AG08396 (cell line): ENCODE measurements at regions not wholly inside any gene's neighbourhood (a gene's known extent, or its start where the extent isn't known, plus 50 kb on each side); places are given as distances from the start of the nearest gene placed in this dataset.
"Not testable (repeated sequence)": the region's sequence is repeated elsewhere in the genome, so short reads cannot be mapped to it uniquely, and the experiment has no call there.

Source experiments
- DNase-seq: peaks from one replicate; pipeline ENCODE4 v3.0.0; 2012; ENCODE audit warnings: low spot score, mixed read lengths

DNA sequence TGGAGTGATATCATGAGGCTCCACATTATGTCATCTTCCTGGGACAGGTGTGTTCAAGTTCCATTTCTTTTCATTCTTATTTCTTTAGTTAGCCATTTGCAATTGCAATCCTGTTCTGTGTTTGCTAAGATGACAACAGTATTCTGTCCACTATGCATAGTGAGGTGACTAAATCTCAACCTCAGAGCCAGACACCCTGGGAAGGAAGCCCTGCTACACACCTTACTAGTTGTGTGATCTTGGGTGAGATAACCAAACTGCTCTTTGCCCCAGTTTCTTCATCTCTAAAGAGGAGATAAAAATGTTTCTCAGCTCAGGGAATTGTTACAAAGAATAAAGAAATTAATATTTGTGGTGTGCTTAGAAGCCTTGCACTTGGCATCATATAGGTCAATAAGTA lies 215.1 kb upstream of the RPS23 start:
- no peak for DNase-seq

DNA sequence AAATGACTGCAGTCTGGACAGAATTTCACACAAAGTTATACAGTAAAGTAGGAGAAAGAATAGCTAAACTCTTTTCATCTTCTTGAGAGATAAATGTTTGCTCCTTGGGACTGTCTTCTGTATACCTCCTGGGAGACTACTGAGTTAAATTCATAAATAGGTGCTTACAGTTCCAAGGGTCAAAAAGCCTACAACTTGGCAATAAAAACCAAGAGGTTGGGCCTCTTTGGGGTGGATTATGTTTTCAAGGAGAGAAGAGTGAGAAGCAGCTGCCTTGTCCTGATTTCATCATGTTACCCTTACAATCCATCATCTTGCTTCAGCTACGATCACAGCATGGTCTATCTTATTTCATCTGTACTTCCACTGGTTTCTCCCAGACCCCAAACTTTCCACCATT lies 213.2 kb upstream of the RPS23 start:
- DNase-seq, result no peak

DNA sequence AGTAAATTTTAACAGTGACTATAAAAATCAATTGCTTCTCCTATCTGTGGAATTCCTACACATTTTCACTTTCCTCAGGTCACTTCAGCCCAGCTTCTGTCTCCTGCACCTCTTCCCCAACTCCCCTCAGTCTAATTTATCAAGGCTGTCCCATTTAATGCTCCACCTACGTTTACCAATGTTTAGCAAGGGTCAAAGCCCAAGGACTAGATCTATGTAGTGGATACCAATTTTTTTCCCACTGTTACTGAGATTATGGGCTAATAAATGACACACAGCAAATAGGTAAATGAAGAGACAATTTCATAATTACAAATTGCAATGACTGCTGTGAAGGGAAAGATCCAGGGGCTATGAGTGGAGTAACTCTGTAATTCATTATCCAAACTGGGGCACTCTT lies 211.5 kb upstream of the RPS23 start:
- no peak for DNase-seq

DNA sequence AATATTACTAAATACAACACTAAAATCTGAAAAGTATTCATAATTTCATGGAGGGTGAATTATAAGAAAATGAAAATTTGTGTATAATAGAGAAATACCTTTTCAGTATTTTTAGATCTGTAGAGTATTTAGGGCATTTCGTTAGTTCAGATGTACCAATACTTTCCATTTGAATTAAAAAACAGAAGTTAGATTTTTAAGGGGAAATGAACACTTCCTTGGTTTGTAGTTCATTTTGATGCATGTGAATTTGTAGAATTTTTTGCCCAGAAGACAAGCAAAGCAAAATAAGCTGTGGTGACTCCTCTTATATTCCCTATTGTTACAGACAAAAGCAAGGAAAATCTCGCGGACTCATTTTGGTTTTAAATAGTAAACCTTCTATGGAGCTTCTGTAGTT lies 209.0 kb upstream of the RPS23 start:
- DNase-seq, result no peak

DNA sequence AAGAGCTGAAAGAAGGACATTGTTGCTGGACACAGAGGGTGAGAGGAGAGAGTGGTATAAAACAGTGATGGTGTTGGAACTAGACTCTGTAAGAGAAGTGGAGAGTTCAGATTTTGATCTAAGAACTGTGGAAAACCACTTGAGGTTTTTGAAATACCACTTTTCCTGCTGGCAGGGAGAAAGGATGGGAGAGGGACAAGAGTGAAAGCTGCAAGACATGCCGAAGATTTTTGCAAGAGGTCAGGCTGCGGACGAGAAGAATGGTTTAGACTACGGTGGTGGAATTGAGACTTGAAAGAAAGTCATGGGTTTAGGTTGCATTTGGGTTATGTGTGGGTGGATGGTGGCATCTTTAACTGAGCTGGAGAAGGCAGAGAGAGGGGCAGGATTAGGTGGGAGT lies 202.2 kb upstream of the RPS23 start:
- no peak for DNase-seq

DNA sequence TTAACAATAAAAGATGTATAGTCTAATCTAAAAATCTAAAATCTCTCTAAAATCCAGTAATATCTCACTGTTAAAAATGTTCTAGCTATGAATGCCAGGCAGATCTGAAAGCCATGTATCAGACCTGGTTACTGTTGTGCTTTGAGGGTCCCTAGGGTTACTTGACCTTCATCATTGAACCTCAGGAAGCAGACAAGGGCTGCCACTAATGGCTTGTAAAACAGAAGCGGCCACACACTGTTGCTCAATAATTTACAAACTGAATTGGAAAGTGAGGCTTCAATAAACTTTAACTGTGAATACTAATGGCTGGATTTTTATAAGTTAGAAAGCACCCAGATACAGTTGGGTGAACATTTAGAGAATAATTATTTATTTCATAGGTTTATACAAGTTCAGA lies 198.0 kb upstream of the RPS23 start:
- DNase-seq, result no peak

DNA sequence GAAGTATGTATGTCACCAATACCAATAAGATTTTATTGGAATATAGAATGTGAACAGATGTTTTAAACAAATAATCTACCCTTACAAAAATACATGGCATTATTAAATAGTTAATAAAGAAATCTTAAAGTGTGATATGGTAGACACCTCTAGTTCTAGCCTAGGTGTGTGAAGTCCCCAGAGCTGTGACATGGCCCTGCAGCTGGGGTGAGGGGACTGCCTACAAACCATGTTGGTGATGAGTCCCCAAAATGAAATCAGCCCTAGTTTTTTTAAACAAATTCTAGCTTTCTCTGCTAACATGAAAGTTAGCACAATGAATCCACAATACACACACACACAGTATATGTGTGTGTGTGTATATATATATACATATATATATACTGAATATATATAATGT lies 195.1 kb upstream of the RPS23 start:
- no peak for DNase-seq

DNA sequence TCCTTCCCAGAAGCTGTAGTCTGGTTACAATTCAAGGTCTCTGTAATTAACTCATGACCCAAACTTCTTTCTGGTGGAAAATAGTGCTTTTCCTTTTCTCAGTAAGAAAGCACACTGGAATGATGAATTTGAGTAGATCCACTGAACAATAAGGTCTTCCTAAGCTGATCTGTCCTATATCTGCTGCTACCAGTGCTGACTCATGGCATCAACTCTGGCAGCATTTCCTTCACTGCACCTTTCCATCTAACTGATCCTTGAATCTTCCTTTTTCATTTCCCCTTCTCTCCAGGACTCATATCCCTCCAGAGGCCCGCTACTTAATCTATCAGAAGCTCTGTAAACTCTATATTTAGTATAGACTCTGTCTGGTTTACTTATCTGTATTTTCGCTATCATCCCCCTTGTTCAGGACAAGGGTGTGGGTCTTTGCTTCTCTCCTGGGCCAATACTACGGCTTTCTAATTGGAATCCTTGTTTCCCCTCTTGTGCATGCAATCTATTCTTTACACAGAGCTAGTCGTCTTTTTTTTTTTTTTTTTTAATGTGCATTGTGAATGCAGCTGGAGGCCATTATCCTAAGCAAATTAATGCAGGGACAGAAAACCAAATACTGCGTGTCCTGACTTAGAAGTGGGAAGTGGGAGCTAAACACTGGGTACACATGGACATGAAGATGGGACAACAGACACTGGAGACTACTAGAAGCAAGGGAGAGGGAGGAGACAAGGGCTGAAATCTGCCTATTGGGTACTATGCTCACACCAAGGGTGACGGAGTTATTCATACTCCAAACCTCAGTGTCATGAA lies 192.2 kb upstream of the RPS23 start:
- DNase-seq, result no peak

DNA sequence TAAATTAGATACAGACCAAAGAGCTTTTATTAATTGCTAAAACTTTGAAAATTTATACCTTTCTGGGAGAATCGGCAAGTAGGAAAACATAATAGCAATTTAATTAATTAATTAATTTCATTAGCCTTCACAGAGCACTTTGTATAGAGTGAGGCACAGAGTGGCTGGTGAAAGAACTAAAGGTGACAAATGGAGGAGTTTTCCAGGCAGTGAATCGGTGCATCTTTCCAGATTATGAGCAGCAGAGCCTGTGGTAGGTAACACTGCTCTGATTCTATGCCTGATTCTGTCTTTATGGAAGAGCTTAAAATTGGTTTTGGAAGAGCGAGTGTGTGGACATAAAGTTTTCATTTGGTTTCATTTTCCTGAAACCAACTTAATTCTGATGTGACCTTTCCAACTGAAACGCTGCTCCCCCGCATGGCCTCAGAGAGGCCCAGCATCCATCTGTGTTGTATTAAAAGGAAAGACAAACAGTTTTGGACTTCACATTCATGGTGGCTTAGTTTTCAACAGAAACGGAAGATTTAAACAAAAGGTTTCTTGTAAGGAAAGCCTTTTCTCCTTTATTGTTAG lies 188.9 kb upstream of the RPS23 start:
- no peak for DNase-seq

DNA sequence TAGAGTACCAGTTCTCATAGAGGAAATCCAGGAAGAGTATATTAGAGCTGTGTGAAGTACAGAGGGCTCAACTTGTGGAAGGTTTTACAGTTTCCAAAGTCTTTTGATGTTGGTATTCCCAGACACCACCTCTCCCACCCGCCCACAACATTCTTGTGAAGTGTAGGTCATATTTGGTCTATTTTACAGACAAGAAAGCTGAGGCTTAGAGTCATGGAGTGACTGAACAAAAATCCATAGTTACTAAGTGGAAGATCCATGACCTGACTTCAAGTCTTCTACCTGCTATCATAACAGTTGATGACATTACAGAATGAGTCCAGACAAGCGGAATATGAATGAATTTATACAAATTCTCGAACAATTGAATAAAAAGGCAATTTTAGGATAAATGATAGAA lies 187.1 kb upstream of the RPS23 start:
- no peak for DNase-seq

DNA sequence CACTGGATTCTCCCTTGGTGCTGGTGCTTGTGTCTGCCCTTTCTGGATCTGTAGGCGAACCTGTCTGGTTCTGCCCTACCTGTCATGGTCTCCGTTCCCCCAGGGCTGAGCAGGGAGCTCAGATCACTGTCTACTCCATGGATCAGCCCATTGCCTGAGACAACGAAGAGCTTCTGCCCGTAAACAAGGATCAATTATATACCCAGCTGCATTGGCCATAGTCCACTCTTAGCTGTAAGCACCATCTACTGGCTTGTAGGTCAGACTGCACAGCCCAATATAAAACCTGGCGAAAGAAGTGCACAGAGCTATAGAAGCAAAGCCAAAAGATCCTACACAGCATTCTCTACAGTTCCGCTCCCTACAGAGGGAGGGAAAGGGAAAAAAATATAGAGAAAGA lies 181.5 kb upstream of the RPS23 start:
- no peak for DNase-seq

DNA sequence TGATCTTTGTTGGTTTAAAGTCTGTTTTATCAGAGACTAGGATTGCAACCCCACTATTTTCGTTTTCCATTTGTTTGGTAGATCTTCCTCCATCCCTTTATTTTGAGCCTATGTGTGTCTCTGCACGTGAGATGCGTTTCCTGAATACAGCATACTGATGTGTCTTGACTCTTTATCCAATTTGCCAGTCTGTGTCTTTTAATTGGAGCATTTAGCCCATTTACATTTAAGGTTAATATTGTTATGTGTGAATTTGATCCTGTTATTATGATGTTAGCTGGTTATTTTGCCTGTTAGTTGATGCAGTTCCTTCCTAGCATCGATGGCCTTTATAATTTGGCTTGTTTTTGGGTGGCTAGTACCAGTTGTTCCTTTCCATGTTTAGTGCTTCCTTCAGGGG lies 177.2 kb upstream of the RPS23 start:
- not testable (repeated sequence) for DNase-seq

DNA sequence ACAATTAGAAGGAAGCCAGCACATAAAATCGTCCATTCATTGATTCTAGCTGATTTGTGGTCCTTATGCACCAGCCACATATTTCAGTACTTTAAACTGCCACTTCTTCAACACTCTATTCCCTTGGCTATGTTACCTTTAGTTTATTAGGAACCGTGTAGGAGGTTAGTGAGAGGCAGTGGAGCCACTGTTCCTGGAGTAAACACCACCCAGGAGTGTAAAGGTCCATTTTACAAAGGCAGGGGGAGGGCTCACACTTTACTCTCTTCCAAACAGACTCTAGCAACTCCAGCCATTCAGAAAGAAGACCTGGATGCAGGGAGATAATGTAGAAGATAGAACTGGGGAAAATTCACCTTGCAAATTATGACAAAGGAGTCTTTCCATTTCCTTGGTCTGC lies 170.2 kb upstream of the RPS23 start:
- no peak for DNase-seq

DNA sequence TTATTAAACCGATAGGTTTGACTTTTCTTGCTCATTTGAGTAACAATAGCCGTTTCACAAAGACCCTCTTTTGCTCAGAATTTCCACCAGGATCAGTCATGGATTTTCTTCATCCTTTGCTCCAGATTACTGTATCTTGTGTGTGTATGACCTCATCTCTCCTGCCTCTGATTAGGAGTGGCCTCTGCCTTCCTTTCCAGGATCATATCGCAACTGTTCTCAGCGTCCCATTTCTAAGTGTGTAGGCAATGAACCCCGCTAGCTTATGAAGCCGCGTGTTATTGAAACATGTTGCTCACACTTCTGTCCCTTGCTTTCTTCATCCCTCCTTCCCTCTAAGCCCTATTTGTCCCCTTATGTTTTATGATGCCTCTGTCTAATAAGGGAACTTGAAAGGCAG lies 169.8 kb upstream of the RPS23 start:
- DNase-seq, result no peak

DNA sequence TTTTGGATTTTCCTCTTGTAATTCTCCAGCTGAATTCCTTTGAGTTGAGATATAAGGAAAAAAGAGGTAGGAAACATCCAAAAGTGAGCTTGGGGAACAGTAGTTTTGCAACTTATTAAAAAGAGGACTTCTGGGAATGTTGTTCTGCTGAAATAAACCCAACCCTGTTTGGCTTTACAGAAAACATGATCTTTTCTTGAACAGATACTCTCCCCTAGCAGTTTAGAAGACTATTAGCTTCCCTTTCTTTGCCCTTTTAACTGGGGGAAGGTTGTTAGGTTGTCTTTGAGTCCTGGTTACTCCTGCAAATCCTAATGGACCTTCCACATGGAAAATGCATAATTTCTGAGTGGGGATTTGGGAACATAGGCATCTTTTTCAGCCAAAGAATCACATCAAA lies 168.7 kb upstream of the RPS23 start:
- no peak for DNase-seq

DNA sequence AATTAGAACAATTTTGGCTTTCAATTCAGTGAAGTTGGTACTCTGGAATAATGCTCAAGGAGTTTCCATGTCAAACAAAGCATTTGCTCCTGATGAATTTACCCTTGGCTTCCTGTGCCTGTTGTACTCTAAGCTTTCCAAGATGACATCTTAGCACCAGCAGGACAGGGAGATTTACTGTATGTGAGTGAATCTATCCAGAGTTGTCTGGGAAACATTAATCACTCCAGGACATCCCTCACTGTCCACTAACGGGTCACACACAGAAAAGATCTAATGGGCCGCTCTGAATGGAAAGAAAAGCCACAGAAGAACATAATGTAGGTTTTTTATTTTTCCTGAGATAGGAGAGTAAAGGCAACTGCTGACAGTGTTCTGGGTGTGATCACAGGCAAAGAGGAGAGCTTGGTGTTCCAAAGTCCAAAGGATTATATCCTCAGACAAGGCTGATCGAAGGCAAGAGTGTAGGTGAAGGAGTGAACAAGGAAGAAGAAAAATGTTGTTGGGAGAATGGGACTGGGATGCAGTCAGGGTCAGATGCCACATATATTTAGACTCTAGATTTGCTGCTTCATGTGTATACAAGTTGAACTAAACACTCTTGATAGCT lies 167.7 kb upstream of the RPS23 start:
- DNase-seq, result no peak

DNA sequence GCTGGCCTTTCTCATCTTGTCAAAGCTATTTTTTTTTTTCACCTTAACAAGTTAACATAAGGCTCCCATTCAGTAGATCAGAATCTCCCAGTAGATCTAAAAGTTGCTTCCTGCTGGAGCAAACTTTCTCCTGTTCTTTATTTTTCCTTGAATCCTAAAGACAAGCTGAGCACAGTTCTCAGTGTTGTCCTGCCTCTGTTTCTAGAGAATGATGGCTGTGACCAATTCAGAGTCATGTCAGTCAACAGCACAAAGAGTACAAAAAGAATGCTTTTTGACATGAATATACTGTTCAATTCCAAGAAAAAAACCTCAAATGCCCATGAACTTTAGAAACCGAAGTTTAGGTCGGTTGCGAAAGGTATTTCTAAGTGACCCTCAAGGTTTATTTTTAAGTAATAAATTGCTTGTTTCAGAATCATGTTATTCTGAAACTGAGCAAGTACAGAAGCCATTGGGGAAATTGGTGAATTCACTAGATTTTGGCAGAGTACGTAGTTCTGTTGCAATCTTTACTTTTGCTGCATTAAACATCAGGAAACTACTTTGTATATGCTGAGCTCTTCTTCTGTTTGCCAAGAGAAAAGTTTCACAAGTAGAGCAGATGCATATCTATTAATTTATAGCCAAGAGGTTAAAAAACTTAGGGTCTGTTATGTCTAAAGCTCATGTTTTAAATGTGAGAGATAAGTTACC lies 161.7 kb upstream of the RPS23 start:
- no peak for DNase-seq

DNA sequence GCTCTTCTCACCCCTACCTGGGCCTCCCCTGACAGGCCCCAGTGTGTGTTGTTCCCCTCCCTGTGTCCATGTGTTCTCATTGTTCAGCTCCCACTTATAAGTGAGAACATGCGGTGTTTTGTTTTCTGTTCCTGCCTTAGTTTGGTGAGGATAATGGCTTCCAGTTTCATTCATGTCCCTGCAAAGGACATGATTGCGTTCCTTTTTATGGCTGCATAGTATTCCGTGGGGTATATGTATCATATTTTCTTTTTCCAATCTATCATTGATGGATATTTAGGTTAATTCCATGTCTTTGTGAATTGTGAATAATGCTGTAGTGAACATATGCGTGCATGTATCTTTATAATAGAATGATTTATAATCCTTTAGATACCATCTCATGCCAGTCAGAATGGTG lies 159.4 kb upstream of the RPS23 start:
- DNase-seq, result not testable (repeated sequence)

DNA sequence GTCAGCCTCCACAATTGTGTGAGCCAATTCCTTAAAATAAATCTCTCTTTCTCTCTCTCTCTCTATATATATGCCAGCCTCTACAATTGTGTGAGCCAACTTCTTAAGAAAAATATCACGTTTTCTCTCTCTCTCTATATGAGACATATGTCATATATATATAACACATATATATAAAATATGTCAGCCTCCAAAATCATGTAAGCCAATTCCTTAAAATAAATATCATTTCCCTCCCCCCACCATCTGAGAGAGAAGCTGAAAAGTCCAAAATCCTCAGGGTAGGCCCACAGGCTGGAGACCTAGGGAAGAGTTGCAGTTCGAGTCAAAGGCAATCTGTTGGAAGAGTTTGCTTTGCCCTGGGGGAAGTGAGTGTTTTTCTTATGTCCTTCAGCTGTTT lies 158.1 kb upstream of the RPS23 start:
- DNase-seq, result no peak

DNA sequence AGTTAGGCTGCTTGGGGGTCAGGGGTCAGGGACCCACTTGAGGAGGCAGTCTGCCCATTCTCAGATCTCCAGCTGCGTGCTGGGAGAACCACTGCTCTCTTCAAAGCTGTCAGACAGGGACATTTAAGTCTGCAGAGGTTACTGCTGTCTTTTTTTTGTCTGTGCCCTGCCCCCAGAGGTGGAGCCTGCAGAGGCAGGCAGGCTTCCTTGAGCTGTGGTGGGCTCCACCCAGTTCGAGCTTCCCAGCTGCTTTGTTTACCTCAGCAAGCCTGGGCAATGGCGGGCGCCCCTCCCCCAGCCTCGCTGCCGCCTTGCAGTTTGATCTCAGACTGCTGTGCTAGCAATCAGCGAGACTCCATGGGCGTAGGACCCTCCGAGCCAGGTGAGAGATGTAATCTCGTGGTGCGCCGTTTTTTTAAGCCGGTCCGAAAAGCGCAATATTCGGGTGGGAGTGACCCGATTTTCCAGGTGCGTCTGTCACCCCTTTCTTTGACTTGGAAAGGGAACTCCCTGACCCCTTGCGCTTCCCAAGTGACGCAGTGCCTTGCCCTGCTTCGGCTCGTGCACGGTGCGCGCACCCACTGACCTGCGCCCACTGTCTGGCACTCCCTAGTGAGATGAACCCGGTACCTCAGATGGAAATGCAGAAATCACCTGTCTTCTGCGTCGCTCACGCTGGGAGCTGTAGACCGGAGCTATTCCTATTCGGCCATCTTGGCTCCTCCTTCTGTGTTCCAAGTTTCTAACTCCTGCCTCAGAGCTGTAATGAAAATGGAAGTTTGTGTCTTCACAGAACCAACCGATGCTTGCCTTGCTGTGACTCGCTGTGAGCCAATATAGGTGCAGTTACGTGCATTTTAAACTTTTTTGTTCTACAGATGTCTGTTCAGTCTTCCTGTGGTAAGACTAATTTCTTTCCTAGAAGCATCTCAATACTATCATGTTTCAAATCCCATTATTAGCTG lies 156.8 kb upstream of the RPS23 start:
- not testable (repeated sequence) for DNase-seq

DNA sequence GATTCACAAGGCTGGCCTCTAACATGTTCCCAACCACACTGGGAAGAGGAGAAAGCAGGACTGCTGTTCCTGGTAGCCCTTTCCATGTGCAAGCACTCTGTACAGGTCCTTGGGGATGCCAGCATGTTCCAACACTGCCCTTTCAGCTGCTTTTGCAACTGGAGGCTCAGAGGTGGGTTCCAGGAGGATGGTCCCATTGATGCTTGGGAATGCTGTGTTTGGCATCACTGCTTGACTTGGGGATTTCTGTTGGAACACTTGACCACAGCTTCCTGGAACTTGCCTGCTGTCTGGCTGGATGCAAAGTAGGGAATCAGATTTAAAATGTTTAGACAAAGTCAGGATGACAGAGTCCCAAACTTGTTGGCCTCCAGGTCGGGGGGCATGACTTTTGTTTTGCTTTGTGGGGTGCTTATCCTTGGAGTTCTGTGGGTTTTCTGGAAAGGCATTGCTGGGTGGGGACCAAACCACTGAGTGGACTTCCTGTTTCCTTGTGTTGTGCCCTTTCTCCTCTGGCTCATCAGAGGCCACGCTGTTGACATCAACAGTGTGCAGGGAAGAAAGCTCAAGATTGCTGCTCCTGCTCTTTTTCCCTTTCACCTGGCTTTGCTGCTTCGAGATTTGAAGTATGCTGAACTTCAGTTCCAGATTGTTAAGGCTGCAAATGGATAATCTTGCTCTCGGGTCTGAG lies 148.5 kb upstream of the RPS23 start:
- no peak for DNase-seq
